Activated T-helper 17 cell treated with anti-CD3 and anti-CD28 coated beads, Interleukin-2, amount 50 U/mL, for 72 hours (primary cell): ENCODE measurements at regions not wholly inside any gene's neighbourhood (a gene's known extent, or its start where the extent isn't known, plus 50 kb on each side); places are given as distances from the start of the nearest gene placed in this dataset.
"Not testable (repeated sequence)": the region's sequence is repeated elsewhere in the genome, so short reads cannot be mapped to it uniquely, and the experiment has no call there.

ENCODE experiments used
- ATAC-seq: fragments of 150-1000 bp; cut with Tn5 transposase; replicated peaks from 2 replicates; pipeline ENCODE4 v1.10.0; 2021; ENCODE audit warnings: mild to moderate bottlenecking, moderate library complexity
- H3K27ac Mint-ChIP-seq: one replicate; pipeline ENCODE4 v1.8.0; 2022; ENCODE audit warnings: mixed read lengths
- H3K27me3 Mint-ChIP-seq: one replicate; pipeline ENCODE4 v1.8.0; 2022; ENCODE audit warnings: mixed read lengths
- H3K36me3 Mint-ChIP-seq: one replicate; pipeline ENCODE4 v1.8.0; 2022; ENCODE audit warnings: low read depth, mild to moderate bottlenecking, mixed read lengths
- H3K4me1 Mint-ChIP-seq: one replicate; pipeline ENCODE4 v1.8.0; 2022; ENCODE audit warnings: mixed read lengths
- H3K4me3 Mint-ChIP-seq: one replicate; pipeline ENCODE4 v1.8.0; 2022; ENCODE audit warnings: mild to moderate bottlenecking, mixed read lengths
- H3K9me3 Mint-ChIP-seq: one replicate; pipeline ENCODE4 v1.8.0; 2022; ENCODE audit warnings: mixed read lengths

DNA sequence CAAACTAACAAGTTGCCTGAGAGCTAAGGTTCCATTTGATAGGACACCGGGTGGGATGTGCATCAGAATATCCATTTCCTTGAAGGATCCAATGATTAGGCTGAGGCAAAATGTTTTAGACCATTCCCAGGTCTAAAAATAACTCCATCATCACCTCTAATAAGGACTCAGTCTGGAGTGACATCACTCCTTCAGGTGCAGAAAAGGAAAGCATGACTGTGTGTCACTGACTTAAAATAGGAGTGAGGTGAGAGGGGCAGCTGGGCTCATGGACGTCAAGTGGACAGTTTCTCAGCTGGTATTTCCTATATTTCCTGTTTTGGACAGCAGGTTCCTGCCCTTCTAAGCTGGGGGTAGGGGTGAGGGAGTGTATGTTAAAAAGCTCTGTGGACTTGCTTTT is 135.9 kb upstream of the PLGLB2 start:
- not testable (repeated sequence) for H3K4me1 Mint-ChIP-seq, H3K27me3 Mint-ChIP-seq, H3K9me3 Mint-ChIP-seq, H3K4me3 Mint-ChIP-seq, H3K27ac Mint-ChIP-seq, ATAC-seq, H3K36me3 Mint-ChIP-seq

DNA sequence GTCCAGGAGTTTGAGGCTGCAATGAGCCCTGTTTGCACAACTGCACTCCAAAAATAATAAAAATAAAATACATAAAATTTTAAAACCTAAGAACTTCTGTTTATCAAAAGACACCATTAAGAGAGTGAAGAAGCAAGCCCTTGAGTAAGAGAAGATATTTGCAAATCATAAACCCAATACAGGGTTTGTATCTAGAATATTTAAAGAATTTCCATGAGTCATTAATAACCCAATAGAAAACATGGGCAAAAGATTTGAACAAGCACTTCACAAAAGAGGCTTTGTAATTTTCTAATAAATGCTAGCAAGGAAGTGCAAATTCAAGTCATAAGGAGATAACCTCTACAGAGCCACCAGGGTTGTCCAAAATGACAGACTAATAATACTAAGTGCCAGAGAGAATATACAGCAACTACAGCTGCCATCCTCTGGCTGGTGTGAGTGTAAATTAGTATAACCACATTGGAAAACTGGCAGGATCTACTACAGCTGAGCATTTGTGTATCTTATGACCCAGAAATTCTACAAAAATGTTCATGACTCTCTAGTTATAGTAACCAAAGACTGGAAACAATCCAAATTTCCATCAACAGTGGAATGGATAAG is 133.0 kb upstream of the PLGLB2 start:
- H3K27me3 Mint-ChIP-seq, H3K4me3 Mint-ChIP-seq, H3K9me3 Mint-ChIP-seq, H3K27ac Mint-ChIP-seq, ATAC-seq, H3K4me1 Mint-ChIP-seq, H3K36me3 Mint-ChIP-seq: not testable (repeated sequence)

DNA sequence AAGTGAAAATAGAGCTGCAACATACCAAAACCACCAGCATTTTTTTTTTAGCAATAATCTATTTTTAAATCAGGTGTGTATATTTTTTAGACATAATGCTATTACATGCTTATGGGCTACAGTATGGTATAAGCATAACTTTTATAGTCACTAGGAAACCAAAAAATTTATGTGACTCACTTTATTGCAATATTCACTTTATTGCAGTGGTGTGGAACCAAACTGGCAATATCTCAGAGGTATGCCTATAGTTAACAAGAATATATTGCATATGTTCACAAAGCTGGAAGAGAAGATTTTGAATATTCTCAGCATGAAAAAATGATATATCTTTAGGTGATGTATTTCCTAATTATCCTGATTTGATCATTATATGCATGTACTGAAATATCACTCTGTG is 128.8 kb upstream of the PLGLB2 start:
- H3K4me3 Mint-ChIP-seq, H3K9me3 Mint-ChIP-seq, ATAC-seq, H3K27me3 Mint-ChIP-seq, H3K4me1 Mint-ChIP-seq, H3K27ac Mint-ChIP-seq, H3K36me3 Mint-ChIP-seq: not testable (repeated sequence)

GRCh38 chr2:87621139-87621538 is 126.7 kb upstream of the PLGLB2 start:
- H3K27me3 Mint-ChIP-seq, H3K27ac Mint-ChIP-seq, ATAC-seq, H3K4me1 Mint-ChIP-seq, H3K9me3 Mint-ChIP-seq, H3K4me3 Mint-ChIP-seq, H3K36me3 Mint-ChIP-seq: not testable (repeated sequence)

- not testable (repeated sequence) for H3K9me3 Mint-ChIP-seq, ATAC-seq, H3K4me3 Mint-ChIP-seq, H3K36me3 Mint-ChIP-seq, H3K27ac Mint-ChIP-seq, H3K27me3 Mint-ChIP-seq, H3K4me1 Mint-ChIP-seq
Measured at GRCh38 chr2:87622720-87623119, 125.2 kb upstream of the PLGLB2 start.

DNA sequence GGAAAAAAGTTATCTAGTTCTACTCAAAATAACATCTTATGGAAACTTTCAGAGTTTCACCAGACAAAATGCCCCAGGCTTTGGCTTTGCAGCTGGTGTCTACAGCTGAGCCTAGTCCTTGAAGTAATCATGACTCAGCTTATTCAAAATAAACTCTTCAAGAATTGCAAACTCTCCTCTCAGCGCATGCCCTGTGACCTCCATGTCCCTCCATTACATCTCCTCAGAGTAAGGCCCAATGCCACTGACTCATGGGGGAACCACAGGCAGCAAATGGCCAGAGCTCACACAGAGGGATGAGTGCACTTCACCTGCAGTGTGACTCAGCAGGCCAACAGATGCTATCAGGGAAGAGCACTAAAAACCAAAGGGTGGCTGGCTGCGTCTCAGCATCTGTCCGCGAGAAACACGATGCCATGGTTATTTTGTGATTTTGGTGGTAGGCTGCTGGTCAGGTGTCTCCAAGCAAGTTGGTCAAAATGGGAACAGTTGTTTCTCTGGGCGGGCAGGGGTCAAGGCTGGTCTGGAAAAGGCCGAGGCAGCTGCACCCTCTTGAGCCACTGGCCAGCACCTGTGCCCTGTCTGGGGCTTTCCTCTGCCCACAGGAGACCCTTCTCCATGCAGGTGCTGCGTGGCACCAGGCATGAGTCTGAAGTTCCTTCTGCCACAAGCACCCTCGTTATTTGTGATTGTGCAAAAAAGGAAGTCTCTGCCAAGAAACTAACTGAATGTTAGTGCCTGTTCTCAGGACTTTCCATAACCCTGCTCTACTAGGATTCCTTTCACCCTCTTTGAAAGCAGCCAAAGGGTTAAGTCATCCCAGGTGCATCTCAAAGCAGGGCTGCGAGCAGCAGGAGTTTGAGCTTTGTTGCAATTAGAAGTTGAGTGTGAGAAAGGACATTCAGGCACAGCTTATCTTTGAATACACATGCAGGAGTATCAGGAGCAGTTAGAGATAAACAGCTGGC is 118.1 kb upstream of the PLGLB2 start:
- not testable (repeated sequence) for H3K27ac Mint-ChIP-seq, H3K9me3 Mint-ChIP-seq, H3K27me3 Mint-ChIP-seq, H3K36me3 Mint-ChIP-seq, H3K4me3 Mint-ChIP-seq, H3K4me1 Mint-ChIP-seq
- ATAC-seq: peak; percentile 57

GRCh38 chr2:87630892-87631291 is 117.0 kb upstream of the PLGLB2 start:
- H3K27me3 Mint-ChIP-seq, H3K27ac Mint-ChIP-seq, H3K9me3 Mint-ChIP-seq, H3K4me1 Mint-ChIP-seq, H3K36me3 Mint-ChIP-seq, H3K4me3 Mint-ChIP-seq: not testable (repeated sequence)
- peak; percentile 11 for ATAC-seq

DNA sequence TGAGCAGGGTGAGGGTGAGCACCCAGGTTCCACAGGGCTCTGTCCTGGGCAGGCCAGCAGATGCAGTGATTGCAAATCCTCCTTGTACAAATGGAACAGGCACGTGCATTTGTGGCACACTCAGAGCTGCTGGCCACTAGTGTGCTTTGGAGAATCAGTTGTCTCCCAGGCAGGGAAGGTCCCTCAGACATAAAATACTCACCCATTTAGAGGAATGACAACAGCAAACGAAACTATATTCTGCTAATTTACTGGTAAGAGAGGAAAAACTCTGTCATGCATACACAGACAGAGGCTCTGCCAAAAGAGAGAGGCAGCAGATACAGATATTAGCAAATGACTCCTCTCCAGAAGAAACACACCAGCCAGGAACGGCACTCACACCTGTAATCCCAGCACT is 116.5 kb upstream of the PLGLB2 start:
- peak; percentile 45 for ATAC-seq
- H3K4me1 Mint-ChIP-seq, H3K9me3 Mint-ChIP-seq, H3K27me3 Mint-ChIP-seq, H3K36me3 Mint-ChIP-seq: not testable (repeated sequence)
- Mint-ChIP-seq H3K4me3 (peak overlapping the region; percentile 76), H3K27ac (peak overlapping the region; percentile 96)

GRCh38 chr2:87633287-87633963 is 114.5 kb upstream of the PLGLB2 start:
- not testable (repeated sequence) for H3K36me3 Mint-ChIP-seq, H3K4me1 Mint-ChIP-seq, H3K27me3 Mint-ChIP-seq, H3K9me3 Mint-ChIP-seq
- ATAC-seq: peak; percentile 66
- H3K27ac Mint-ChIP-seq: peak overlapping the region; percentile 75
- peak overlapping the region; percentile 36 for H3K4me3 Mint-ChIP-seq

- peak overlapping the region; percentile 36 for H3K4me3 Mint-ChIP-seq
- not testable (repeated sequence) for H3K4me1 Mint-ChIP-seq, H3K27me3 Mint-ChIP-seq, H3K9me3 Mint-ChIP-seq, H3K36me3 Mint-ChIP-seq
- peak overlapping the region; percentile 75 for H3K27ac Mint-ChIP-seq
- ATAC-seq: peak; percentile 59
Measured at GRCh38 chr2:87634106-87634505, 113.8 kb upstream of the PLGLB2 start.

GRCh38 chr2:87634971-87635650 is 112.8 kb upstream of the PLGLB2 start:
- H3K4me3 Mint-ChIP-seq, H3K9me3 Mint-ChIP-seq, H3K27ac Mint-ChIP-seq, H3K36me3 Mint-ChIP-seq, H3K27me3 Mint-ChIP-seq, H3K4me1 Mint-ChIP-seq: not testable (repeated sequence)
- ATAC-seq: peak; percentile 23

GRCh38 chr2:87636246-87636645 is 111.6 kb upstream of the PLGLB2 start:
- not testable (repeated sequence) for H3K27me3 Mint-ChIP-seq, H3K27ac Mint-ChIP-seq, H3K4me3 Mint-ChIP-seq, ATAC-seq, H3K9me3 Mint-ChIP-seq, H3K4me1 Mint-ChIP-seq, H3K36me3 Mint-ChIP-seq

DNA sequence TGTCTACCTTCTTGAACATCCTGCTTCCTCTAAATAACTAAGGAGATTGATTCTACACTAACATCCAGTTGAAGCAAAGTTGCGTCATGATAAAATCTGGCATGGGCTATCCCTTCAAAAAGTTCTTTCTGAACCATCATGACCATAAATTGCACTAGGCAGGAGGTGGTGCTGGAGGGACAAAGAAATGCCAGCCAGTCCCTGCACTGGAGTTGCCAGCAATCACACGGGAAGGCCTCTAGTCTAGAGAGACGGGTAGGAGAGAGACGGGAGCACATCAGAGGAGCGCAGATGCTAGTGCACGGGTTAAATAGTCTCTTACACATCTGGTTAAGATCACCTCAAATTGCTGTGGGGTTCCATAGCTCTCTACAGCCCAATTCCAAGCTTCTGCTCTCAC is 111.2 kb upstream of the PLGLB2 start:
- not testable (repeated sequence) for H3K9me3 Mint-ChIP-seq, ATAC-seq, H3K27me3 Mint-ChIP-seq, H3K36me3 Mint-ChIP-seq, H3K27ac Mint-ChIP-seq, H3K4me1 Mint-ChIP-seq, H3K4me3 Mint-ChIP-seq

- H3K9me3 Mint-ChIP-seq, H3K4me3 Mint-ChIP-seq, ATAC-seq, H3K27me3 Mint-ChIP-seq, H3K27ac Mint-ChIP-seq, H3K36me3 Mint-ChIP-seq, H3K4me1 Mint-ChIP-seq: not testable (repeated sequence)
Measured at GRCh38 chr2:87637249-87637990, 110.5 kb upstream of the PLGLB2 start.
